Loucy (cell line): ENCODE measurements at regions not wholly inside any gene's neighbourhood (a gene's known extent, or its start where the extent isn't known, plus 50 kb on each side); places are given as distances from the start of the nearest gene placed in this dataset.

Experiments used
- H2AFZ ChIP-seq: fragments of 200-600 bp; sonication (generic); 2 replicates; pipeline ENCODE4 v1.6.0; 2016; ENCODE audit warnings: antibody characterized with exemption, mild to moderate bottlenecking, low read length, moderate library complexity
- H3F3A ChIP-seq: fragments of 200-600 bp; 2 replicates; pipeline ENCODE4 v1.6.0; 2016; ENCODE audit warnings: antibody characterized with exemption, low read depth, mild to moderate bottlenecking
- H3K27me3 ChIP-seq: fragments of 200-600 bp; sonication (generic); 2 replicates; pipeline ENCODE4 v1.6.1; 2014; ENCODE audit warnings: low read length, mild to moderate bottlenecking; ENCODE audit not compliant: insufficient read depth, poor library complexity, severe bottlenecking
- H3K36me3 ChIP-seq: fragments of 200-600 bp; sonication (generic); 2 replicates; pipeline ENCODE4 v1.6.1; 2016; ENCODE audit warnings: low read length; ENCODE audit not compliant: insufficient read depth
- H3K4me1 ChIP-seq: fragments of 200-600 bp; sonication (generic); 2 replicates; pipeline ENCODE4 v1.5.1; 2014; ENCODE audit warnings: low read length, mild to moderate bottlenecking; ENCODE audit not compliant: insufficient read depth, poor library complexity, severe bottlenecking
- H3K4me2 ChIP-seq: fragments of 200-600 bp; sonication (generic); 2 replicates; pipeline ENCODE4 v1.6.0; 2014; ENCODE audit warnings: antibody characterized with exemption, low read length, low read depth, mild to moderate bottlenecking; ENCODE audit not compliant: poor library complexity, severe bottlenecking
- H3K4me3 ChIP-seq: fragments of 200-600 bp; sonication (generic); 2 replicates; pipeline ENCODE4 v1.5.1; 2014; ENCODE audit warnings: low read length, mild to moderate bottlenecking, mixed read lengths; ENCODE audit not compliant: poor library complexity, severe bottlenecking
- H3K79me2 ChIP-seq: fragments of 200-600 bp; sonication (generic); 2 replicates; pipeline ENCODE4 v1.6.1; 2014; ENCODE audit warnings: low read length; ENCODE audit not compliant: insufficient read depth
- H3K9ac ChIP-seq: fragments of 200-600 bp; sonication (generic); 2 replicates; pipeline ENCODE4 v1.6.0; 2014; ENCODE audit warnings: mild to moderate bottlenecking, low read depth, low read length, moderate library complexity; ENCODE audit not compliant: poor library complexity, severe bottlenecking
- H3K9me2 ChIP-seq: fragments of 200-600 bp; sonication (generic); replicated peaks from 2 replicates; pipeline ENCODE4 v1.6.1; 2016; ENCODE audit warnings: low read depth, low read length, mixed read lengths
- H3K9me3 ChIP-seq: fragments of 200-600 bp; sonication (generic); 2 replicates; pipeline ENCODE4 v1.6.1; 2014; ENCODE audit warnings: mild to moderate bottlenecking, antibody characterized with exemption, low read length, low read depth; ENCODE audit not compliant: insufficient read depth
- H4K20me1 ChIP-seq: fragments of 200-600 bp; sonication (generic); 2 replicates; pipeline ENCODE4 v1.6.0; 2014; ENCODE audit warnings: antibody characterized with exemption, low read length, mild to moderate bottlenecking; ENCODE audit not compliant: insufficient read depth, poor library complexity, severe bottlenecking
- EZH2phosphoT487 ChIP-seq: fragments of 200-600 bp; IDR thresholded peaks from 2 replicates; pipeline ENCODE4 v1.6.1; 2018; ENCODE audit warnings: antibody characterized with exemption, mild to moderate bottlenecking, moderate library complexity, borderline replicate concordance
- TF ChIP-seq, protein P1 (sequence below): fragments of 200-600 bp; sonication (generic); conservative IDR thresholded peaks from 2 replicates; pipeline ENCODE4 v1.5.1; 2014; ENCODE audit warnings: mild to moderate bottlenecking, antibody characterized with exemption, low read length

- no peaks in the 10 kb centered on the region for H3K36me3 ChIP-seq
- H3K9me3 ChIP-seq = 0 out of 2 replicates have a peak, but pooled peaks cover 3% of the 10 kb centered on the region
- H3F3A ChIP-seq = no peaks in the 10 kb centered on the region
- no peak overlapping the region for H3K4me2 ChIP-seq
- H3K4me3 ChIP-seq = no peak overlapping the region
- no peaks in the 10 kb centered on the region for H3K27me3 ChIP-seq
- no peak overlapping the region for H3K9ac ChIP-seq
- H3K79me2 ChIP-seq = no peaks in the 10 kb centered on the region
- no peaks in the 10 kb centered on the region for H3K9me2 ChIP-seq
- no peaks in the 10 kb centered on the region for H4K20me1 ChIP-seq
- no peaks in the 10 kb centered on the region for H3K4me1 ChIP-seq
- no peak for TF ChIP-seq EZH2phosphoT487
- TF ChIP-seq, protein P1, sequence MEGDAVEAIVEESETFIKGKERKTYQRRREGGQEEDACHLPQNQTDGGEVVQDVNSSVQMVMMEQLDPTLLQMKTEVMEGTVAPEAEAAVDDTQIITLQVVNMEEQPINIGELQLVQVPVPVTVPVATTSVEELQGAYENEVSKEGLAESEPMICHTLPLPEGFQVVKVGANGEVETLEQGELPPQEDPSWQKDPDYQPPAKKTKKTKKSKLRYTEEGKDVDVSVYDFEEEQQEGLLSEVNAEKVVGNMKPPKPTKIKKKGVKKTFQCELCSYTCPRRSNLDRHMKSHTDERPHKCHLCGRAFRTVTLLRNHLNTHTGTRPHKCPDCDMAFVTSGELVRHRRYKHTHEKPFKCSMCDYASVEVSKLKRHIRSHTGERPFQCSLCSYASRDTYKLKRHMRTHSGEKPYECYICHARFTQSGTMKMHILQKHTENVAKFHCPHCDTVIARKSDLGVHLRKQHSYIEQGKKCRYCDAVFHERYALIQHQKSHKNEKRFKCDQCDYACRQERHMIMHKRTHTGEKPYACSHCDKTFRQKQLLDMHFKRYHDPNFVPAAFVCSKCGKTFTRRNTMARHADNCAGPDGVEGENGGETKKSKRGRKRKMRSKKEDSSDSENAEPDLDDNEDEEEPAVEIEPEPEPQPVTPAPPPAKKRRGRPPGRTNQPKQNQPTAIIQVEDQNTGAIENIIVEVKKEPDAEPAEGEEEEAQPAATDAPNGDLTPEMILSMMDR = no peak
- no peak overlapping the region for H2AFZ ChIP-seq
Measured at GRCh38 chr2:145836986-145837385, 1317.1 kb upstream of the ZEB2 start.

DNA sequence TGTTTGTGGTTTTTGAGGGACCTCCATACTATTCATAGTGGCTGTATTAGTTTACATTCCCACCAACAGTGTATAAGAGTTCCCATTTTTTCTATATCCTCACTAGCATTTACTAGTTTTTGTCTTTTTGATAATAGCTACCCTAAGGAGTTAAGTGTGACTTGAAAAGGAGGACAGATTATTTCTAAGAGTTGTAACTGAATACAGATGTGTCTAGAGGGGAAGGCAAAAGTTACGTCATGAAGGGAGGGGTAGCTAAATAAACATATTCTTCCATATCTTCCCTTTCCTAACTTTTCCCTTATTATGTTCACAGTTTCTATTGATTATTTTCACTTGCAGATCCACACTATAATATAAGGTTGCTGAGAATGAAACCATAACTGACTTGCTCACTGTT, 1315.7 kb upstream of the ZEB2 start:
- TF ChIP-seq, protein P1 = no peak
- no peak overlapping the region for H3K4me3 ChIP-seq
- no peaks in the 10 kb centered on the region for H3F3A ChIP-seq
- H3K9me3 ChIP-seq = no peaks in the 10 kb centered on the region
- no peaks in the 10 kb centered on the region for H3K36me3 ChIP-seq
- no peaks in the 10 kb centered on the region for H3K4me1 ChIP-seq
- no peaks in the 10 kb centered on the region for H3K27me3 ChIP-seq
- H3K4me2 ChIP-seq = no peak overlapping the region
- H3K9ac ChIP-seq = no peak overlapping the region
- H2AFZ ChIP-seq = no peak overlapping the region
- no peaks in the 10 kb centered on the region for H3K79me2 ChIP-seq
- no peaks in the 10 kb centered on the region for H3K9me2 ChIP-seq
- H4K20me1 ChIP-seq = no peaks in the 10 kb centered on the region

DNA sequence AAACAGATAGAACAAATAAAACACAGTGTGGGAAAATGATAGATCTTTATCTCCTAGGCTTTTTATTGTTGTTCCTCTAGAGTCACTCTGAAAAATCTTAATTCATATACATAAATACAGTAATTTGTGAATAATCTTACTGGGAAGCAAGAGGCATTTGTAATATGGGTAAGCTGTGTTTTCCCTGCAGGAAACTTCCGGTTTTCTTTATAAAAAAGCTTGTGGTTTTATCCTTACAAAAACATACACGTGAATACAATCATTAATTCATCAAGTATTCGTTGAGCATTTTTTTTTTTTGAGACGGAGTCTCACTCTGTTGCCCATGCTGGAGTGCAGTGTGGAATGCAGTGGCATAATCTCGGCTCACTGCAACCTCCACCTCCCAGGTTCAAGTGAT, 1312.8 kb upstream of the ZEB2 start:
- TF ChIP-seq EZH2phosphoT487 = no peak
- TF ChIP-seq, protein P1 = no peak
- H3K4me2 ChIP-seq = no peak overlapping the region
- H3K9ac ChIP-seq = no peak overlapping the region
- H3F3A ChIP-seq = no peaks in the 10 kb centered on the region
- no peaks in the 10 kb centered on the region for H3K9me2 ChIP-seq
- H2AFZ ChIP-seq = no peak overlapping the region
- no peaks in the 10 kb centered on the region for H3K36me3 ChIP-seq
- no peak overlapping the region for H3K4me3 ChIP-seq
- no peaks in the 10 kb centered on the region for H3K9me3 ChIP-seq
- H4K20me1 ChIP-seq = no peaks in the 10 kb centered on the region
- H3K79me2 ChIP-seq = no peaks in the 10 kb centered on the region
- no peaks in the 10 kb centered on the region for H3K27me3 ChIP-seq
- H3K4me1 ChIP-seq = no peaks in the 10 kb centered on the region
